Fibroblast of lung (primary cell): ENCODE measurements at regions not wholly inside any gene's neighbourhood (a gene's known extent, or its start where the extent isn't known, plus 50 kb on each side); places are given as distances from the start of the nearest gene placed in this dataset.

Experiments
- CTCF ChIP-seq, 2 donors: IDR thresholded peaks in 1 of 2; conservative IDR thresholded peaks in 1 of 2; 1 replicate in 1 of 2; 2 replicates in 1 of 2; pipeline ENCODE4 v1.5.1; 2011 to 2012; ENCODE audit warnings: low read length in 2 of 2, control low read depth in 1 of 2, inconsistent platforms in 1 of 2, low read depth in 1 of 2, mild to moderate bottlenecking in 1 of 2
- EZH2 ChIP-seq: IDR thresholded peaks from 2 replicates; pipeline ENCODE4 v1.5.1; 2012; ENCODE audit warnings: low read length, control low read depth, mild to moderate bottlenecking; ENCODE audit errors: missing control alignments

GRCh38 chr5:121386334-121386733, 465.3 kb upstream of the FTMT start:
- TF ChIP-seq CTCF (conservative IDR thresholded peaks at IDR 0.05 in 1 of 2, IDR thresholded peaks at IDR 0.05 in 1 of 2; ENCODE audit: low read depth in 1 of 2, low read length in 2 of 2) = no peak
- TF ChIP-seq EZH2 = no peak
